Endothelial cell of umbilical vein (primary cell): ENCODE measurements at regions not wholly inside any gene's neighbourhood (a gene's known extent, or its start where the extent isn't known, plus 50 kb on each side); places are given as distances from the start of the nearest gene placed in this dataset.

Experiments used
- BruUV-seq: library from RNA; stranded (reverse); fragments of 400-500 nt; replicated peaks from 2 replicates; lab custom pipeline; 2021; lab: Mats Ljungman, UMichigan
- CTCF ChIA-PET: fragments of 300-600, 350-600 bp; sonication (Branson Sonifier 250); formaldehyde crosslinking; loops from one replicate; lab custom pipeline; 2021; ENCODE audit warnings: antibody characterized with exemption, inconsistent platforms; lab: Charles Lee
- POLR2A ChIA-PET: fragments of 300-600, 350-600 bp; sonication (Branson Sonifier 250); formaldehyde crosslinking; loops from one replicate; lab custom pipeline; 2021; ENCODE audit warnings: antibody characterized with exemption, inconsistent platforms; lab: Charles Lee
- DNase-seq: peaks from one replicate; pipeline ENCODE4 v3.0.0-alpha.2; 2011; ENCODE audit warnings: low read depth, low spot score
- FAIRE-seq: peaks from 2 replicates; lab custom pipeline; 2011; peaks lifted over from hg19 to GRCh38; lab: Jason Lieb, UNC
- H2AFZ ChIP-seq: 2 replicates; pipeline ENCODE4 v1.6.0; 2012; ENCODE audit warnings: low read depth, low read length, control low read depth, inconsistent platforms
- H3K27ac ChIP-seq: 2 replicates; pipeline ENCODE4 v1.5.1; 2011; ENCODE audit warnings: low read depth, mild to moderate bottlenecking, control low read depth, low read length, moderate library complexity; ENCODE audit not compliant: insufficient read depth
- H3K27me3 ChIP-seq, 2 experiments: 2 replicates each; pipeline versions ENCODE4 v1.6.0 to v1.6.1; 2011; ENCODE audit warnings: low read length in 2 of 2, mixed read lengths in 1 of 2; ENCODE audit not compliant: control insufficient read depth in 2 of 2, insufficient read depth in 2 of 2
- H3K36me3 ChIP-seq, 2 experiments: 2 replicates in 1 of 2; 3 replicates in 1 of 2; pipeline ENCODE4 v1.5.1; 2011; ENCODE audit warnings: low read length in 2 of 2, mild to moderate bottlenecking in 1 of 2, moderate library complexity in 1 of 2; ENCODE audit not compliant: control insufficient read depth in 2 of 2, insufficient read depth in 2 of 2; ENCODE audit errors: extremely low read depth in 1 of 2
- H3K4me1 ChIP-seq: 3 replicates; pipeline ENCODE4 v1.5.1; 2011; ENCODE audit warnings: mild to moderate bottlenecking, low read length; ENCODE audit not compliant: control insufficient read depth, insufficient read depth; ENCODE audit errors: extremely low read depth
- H3K4me2 ChIP-seq: 2 replicates; pipeline ENCODE4 v1.6.1; 2011; ENCODE audit warnings: low read length, control low read depth, mixed read lengths; ENCODE audit not compliant: insufficient read depth
- H3K4me3 ChIP-seq, 3 experiments: fragments of 200-600 bp in 1 of 3; sonication (generic), shearing (Covaris generic) in 1 of 3; replicated peaks in 1 of 3; 2 replicates each; pipeline ENCODE4 v1.5.1; 2011 to 2016; ENCODE audit warnings: control low read depth in 3 of 3, low read length in 3 of 3, mild to moderate bottlenecking in 2 of 3, inconsistent platforms in 1 of 3, low read depth in 1 of 3, moderate library complexity in 1 of 3; ENCODE audit not compliant: insufficient read depth in 1 of 3
- H3K79me2 ChIP-seq: 2 replicates; pipeline ENCODE4 v1.6.0; 2012; ENCODE audit warnings: low read length, inconsistent platforms; ENCODE audit not compliant: control insufficient read depth, insufficient read depth
- H3K9ac ChIP-seq: replicated peaks from 2 replicates; pipeline ENCODE3; 2011; ENCODE audit warnings: low read length, control low read depth; ENCODE audit not compliant: insufficient read depth; ENCODE audit errors: extremely low read depth
- H3K9me1 ChIP-seq: replicated peaks from 3 replicates; pipeline ENCODE4 v1.6.0; 2011; ENCODE audit warnings: mild to moderate bottlenecking, low read length; ENCODE audit not compliant: control insufficient read depth, insufficient read depth; ENCODE audit errors: extremely low read depth
- H3K9me3 ChIP-seq: replicated peaks from 2 replicates; pipeline ENCODE4 v1.5.1; 2012; ENCODE audit warnings: low read length, inconsistent platforms; ENCODE audit not compliant: control insufficient read depth, insufficient read depth
- H4K20me1 ChIP-seq: replicated peaks from 2 replicates; pipeline ENCODE3; 2011; ENCODE audit warnings: mild to moderate bottlenecking, low read length; ENCODE audit not compliant: control insufficient read depth, insufficient read depth; ENCODE audit errors: extremely low read depth
- CTCF ChIP-seq, 2 donors: IDR thresholded peaks; 1 replicate in 1 of 2; 2 replicates in 1 of 2; pipeline ENCODE4 v1.5.1; 2011; ENCODE audit warnings: low read length in 2 of 2, mild to moderate bottlenecking in 2 of 2, moderate library complexity in 2 of 2, control low read depth in 1 of 2, inconsistent platforms in 1 of 2, low read depth in 1 of 2; ENCODE audit not compliant: insufficient read depth in 1 of 2; ENCODE audit errors: extremely low read depth in 1 of 2
- EZH2 ChIP-seq: IDR thresholded peaks from 2 replicates; pipeline ENCODE4 v1.6.1; 2012; ENCODE audit warnings: borderline replicate concordance, low read depth, mild to moderate bottlenecking, moderate library complexity, low read length, inconsistent platforms; ENCODE audit not compliant: severe bottlenecking
- FOS ChIP-seq: IDR thresholded peaks from 2 replicates; pipeline ENCODE4 v1.6.1; 2011; ENCODE audit warnings: mild to moderate bottlenecking, low read length, moderate library complexity, borderline replicate concordance; ENCODE audit not compliant: insufficient read depth
- GATA2 ChIP-seq: IDR thresholded peaks from 2 replicates; pipeline ENCODE4 v1.7.0; 2011; ENCODE audit warnings: low read depth, mild to moderate bottlenecking, moderate library complexity, mixed read lengths, low read length; ENCODE audit not compliant: insufficient read length, insufficient read depth
- JUN ChIP-seq: IDR thresholded peaks from 2 replicates; pipeline ENCODE4 v1.6.1; 2011; ENCODE audit warnings: borderline replicate concordance, low read depth; ENCODE audit not compliant: insufficient read length, insufficient read depth
- MAX ChIP-seq: IDR thresholded peaks from 2 replicates; pipeline ENCODE4 v1.6.1; 2011; ENCODE audit not compliant: insufficient read depth, insufficient read length
- MYC ChIP-seq: IDR thresholded peaks from one replicate; pipeline ENCODE4 v1.6.1; 2011; ENCODE audit warnings: mild to moderate bottlenecking, low read depth, low read length
- POLR2A ChIP-seq: IDR thresholded peaks from 2 replicates; pipeline ENCODE4 v1.6.1; 2012; ENCODE audit warnings: low read depth, mild to moderate bottlenecking, control low read depth, low read length
- POLR2AphosphoS5 ChIP-seq: IDR thresholded peaks from 2 replicates; pipeline ENCODE4 v1.6.1; 2012; ENCODE audit warnings: low read depth, mild to moderate bottlenecking, control low read depth, low read length, moderate library complexity; ENCODE audit not compliant: insufficient read depth
- dilution Hi-C: fragments of 300-500 bp; cut with MboI; formaldehyde crosslinking; loops from one replicate; pipeline ENCODE4 v1.15.0; 2019; ENCODE audit warnings: low sequenced_read_pairs; ENCODE audit not compliant: extremely low pct_ligation_motif_present
- intact Hi-C: fragments of 100-400 bp; cut with micrococcal nuclease; formaldehyde crosslinking; loops from one replicate; pipeline ENCODE4 v1.10.0; 2022

GRCh38 chr11:115981814-115982471, 477.7 kb upstream of the CADM1 start:
- H3K4me1 ChIP-seq = no peaks in the 10 kb centered on the region
- no peak overlapping the region for H3K4me3 ChIP-seq
- no peaks in the 10 kb centered on the region for H3K79me2 ChIP-seq
- no peaks in the 10 kb centered on the region for H3K36me3 ChIP-seq
- no peaks in the 10 kb centered on the region for H3K9me1 ChIP-seq
- DNase-seq (no peak), FAIRE-seq (no peak)
- peaks cover 2% of the 10 kb centered on the region for H3K9me3 ChIP-seq
- no TSS peak for BruUV-seq
- dilution Hi-C loops (no loop called here), intact Hi-C loops (no loop called here)
- ChIA-PET CTCF (no interaction called here), POLR2A (no interaction called here)
- H3K9ac ChIP-seq = no peak overlapping the region
- TF ChIP-seq MAX (no peak), GATA2 (no peak), POLR2A (no peak), MYC (no peak), JUN (no peak), POLR2AphosphoS5 (no peak), FOS (no peak), CTCF (IDR thresholded peaks at IDR 0.05; ENCODE audit: extremely low read depth in 1 of 2, insufficient read depth in 1 of 2, low read depth in 1 of 2, low read length in 2 of 2) (no peak), EZH2 (no peak)
- H3K4me2 ChIP-seq = no peak overlapping the region
- no peaks in the 10 kb centered on the region for H4K20me1 ChIP-seq
- H3K27me3 ChIP-seq = no peaks in the 10 kb centered on the region
- H3K27ac ChIP-seq = no peak overlapping the region
- no peak overlapping the region for H2AFZ ChIP-seq
